CD4-positive, alpha-beta T cell (primary cell): ENCODE measurements at regions not wholly inside any gene's neighbourhood (a gene's known extent, or its start where the extent isn't known, plus 50 kb on each side); places are given as distances from the start of the nearest gene placed in this dataset.

Source experiments
- ATAC-seq: fragments of 200-7000 bp; cut with Tn5 transposase; one replicate; pipeline ENCODE4 v1.10.0; 2022; ENCODE audit warnings: mild to moderate bottlenecking; ENCODE audit not compliant: poor library complexity
- CTCF ChIA-PET: fragments of 350-600 bp; sonication (Branson Sonifier 250); formaldehyde crosslinking; loops from one replicate; lab custom pipeline; 2021; ENCODE audit warnings: antibody characterized with exemption, inconsistent platforms; lab: Charles Lee
- POLR2A ChIA-PET: fragments of 350-600 bp; sonication (Branson Sonifier 250); formaldehyde crosslinking; loops from one replicate; lab custom pipeline; 2021; ENCODE audit warnings: antibody characterized with exemption, inconsistent platforms; lab: Charles Lee
- DNase-seq, 14 experiments: peaks; one replicate each; pipeline ENCODE4 v3.0.0-alpha.2; 2013 to 2020; ENCODE audit warnings: mixed read lengths in 2 of 14
- H3K27ac ChIP-seq, 2 donors: one replicate each; pipeline versions ENCODE4 v1.5.1 to v1.7.0; 2013; ENCODE audit warnings: low read length in 2 of 2, low read depth in 1 of 2, mild to moderate bottlenecking in 1 of 2
- H3K27me3 ChIP-seq, 2 experiments: 1 replicate in 1 of 2; 2 replicates in 1 of 2; pipeline versions ENCODE4 v1.6.1 to v1.7.0; 2013; ENCODE audit warnings: low read length in 2 of 2, control low read depth in 1 of 2, mild to moderate bottlenecking in 1 of 2, moderate library complexity in 1 of 2; ENCODE audit not compliant: insufficient read depth in 2 of 2, control insufficient read depth in 1 of 2
- H3K36me3 ChIP-seq: one replicate; pipeline ENCODE4 v1.6.1; 2013; ENCODE audit warnings: low read length, control low read depth; ENCODE audit not compliant: insufficient read depth
- H3K4me1 ChIP-seq: one replicate; pipeline ENCODE4 v1.6.1; 2013; ENCODE audit warnings: low read length, control low read depth; ENCODE audit not compliant: insufficient read depth
- H3K4me3 ChIP-seq: one replicate; pipeline ENCODE4 v1.5.1; 2013; ENCODE audit warnings: mild to moderate bottlenecking, low read length, moderate library complexity
- H3K9me3 ChIP-seq, 2 experiments: 1 replicate in 1 of 2; 2 replicates in 1 of 2; pipeline versions ENCODE4 v1.6.1 to v1.7.0; 2013; ENCODE audit warnings: low read length in 2 of 2, mild to moderate bottlenecking in 2 of 2, control low read depth in 1 of 2, moderate library complexity in 1 of 2; ENCODE audit not compliant: control insufficient read depth in 1 of 2, insufficient read depth in 1 of 2
- H3K27ac Mint-ChIP-seq: one replicate; pipeline ENCODE4 v1.8.0; 2020; ENCODE audit warnings: mixed read lengths
- H3K27me3 Mint-ChIP-seq: one replicate; pipeline ENCODE4 v1.8.0; 2021; ENCODE audit warnings: mixed read lengths
- H3K36me3 Mint-ChIP-seq: one replicate; pipeline ENCODE4 v1.8.0; 2021; ENCODE audit warnings: low read depth, mixed read lengths
- H3K4me1 Mint-ChIP-seq: one replicate; pipeline ENCODE4 v1.8.0; 2021; ENCODE audit warnings: low read depth, mixed read lengths
- H3K4me3 Mint-ChIP-seq: one replicate; pipeline ENCODE4 v1.8.0; 2020; ENCODE audit warnings: mild to moderate bottlenecking, mixed read lengths
- H3K9me3 Mint-ChIP-seq: one replicate; pipeline ENCODE4 v1.8.0; 2020; ENCODE audit warnings: mixed read lengths
- CTCF ChIP-seq: fragments of 200-600 bp; IDR thresholded peaks from one replicate; pipeline ENCODE4 v1.8.0; 2022; ENCODE audit warnings: antibody characterized with exemption, mild to moderate bottlenecking
- intact Hi-C, 2 experiments: fragments of 100-400 bp; cut with DNase I in 1 of 2; cut with micrococcal nuclease in 1 of 2; formaldehyde crosslinking; loops; one replicate each; pipeline versions ENCODE4 v1.15.1 to v1.9.0; 2023 to 2025; cut with DNase I, micrococcal nuclease

GRCh38 chr5:77871946-77872345 is 95.8 kb upstream of the TBCA start:
- ChIA-PET POLR2A (no interaction called here), CTCF (no interaction called here)
- no peaks in the 10 kb centered on the region for H3K4me1 ChIP-seq
- no peaks in the 10 kb centered on the region for H3K27me3 Mint-ChIP-seq
- H3K9me3 Mint-ChIP-seq, result no peaks in the 10 kb centered on the region
- no peaks in the 10 kb centered on the region for H3K4me1 Mint-ChIP-seq
- intact Hi-C loops, result no loop called here
- no peaks in the 10 kb centered on the region for H3K9me3 ChIP-seq
- no peak overlapping the region for H3K4me3 Mint-ChIP-seq
- H3K27me3 ChIP-seq, result no peaks in the 10 kb centered on the region
- H3K36me3 ChIP-seq, result no peaks in the 10 kb centered on the region
- no peaks in the 10 kb centered on the region for H3K36me3 Mint-ChIP-seq
- ATAC-seq (no peak), DNase-seq (no peak)
- TF ChIP-seq CTCF, result no peak
- H3K27ac ChIP-seq, result no peak overlapping the region
- no peak overlapping the region for H3K27ac Mint-ChIP-seq
- no peak overlapping the region for H3K4me3 ChIP-seq

DNA sequence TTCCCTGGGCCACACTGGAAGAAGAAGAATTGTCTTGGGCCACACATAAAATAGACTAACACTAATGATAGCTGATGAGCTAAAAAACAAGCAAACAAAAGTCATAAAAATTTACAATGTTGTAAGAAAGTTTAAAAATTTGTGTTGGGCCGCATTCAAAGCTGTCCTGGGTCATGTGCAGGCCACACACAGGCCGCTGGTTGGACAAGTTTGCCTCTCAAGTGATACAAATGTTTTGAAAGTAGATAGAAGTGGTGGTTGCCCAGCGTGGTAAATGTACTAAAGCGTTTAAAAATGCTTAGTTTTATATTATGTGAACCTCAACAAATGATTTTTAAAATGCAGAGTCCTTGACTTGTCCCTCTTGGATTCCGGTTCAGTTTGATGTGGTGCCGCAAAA is 94.9 kb upstream of the TBCA start:
- ATAC-seq (no peak), DNase-seq (no peak)
- TF ChIP-seq CTCF, result no peak
- Mint-ChIP-seq H3K36me3 (no peaks in the 10 kb centered on the region), H3K9me3 (no peaks in the 10 kb centered on the region), H3K27me3 (peaks cover 7% of the 10 kb centered on the region), H3K27ac (no peak overlapping the region), H3K4me3 (no peak overlapping the region), H3K4me1 (no peaks in the 10 kb centered on the region)
- Histone ChIP-seq H3K4me1 (no peaks in the 10 kb centered on the region), H3K27me3 (no peaks in the 10 kb centered on the region), H3K4me3 (no peak overlapping the region), H3K9me3 (no peaks in the 10 kb centered on the region), H3K27ac (no peak overlapping the region), H3K36me3 (no peaks in the 10 kb centered on the region)
- ChIA-PET CTCF (no interaction called here), POLR2A (no interaction called here)
- intact Hi-C loops, result no loop called here

DNA sequence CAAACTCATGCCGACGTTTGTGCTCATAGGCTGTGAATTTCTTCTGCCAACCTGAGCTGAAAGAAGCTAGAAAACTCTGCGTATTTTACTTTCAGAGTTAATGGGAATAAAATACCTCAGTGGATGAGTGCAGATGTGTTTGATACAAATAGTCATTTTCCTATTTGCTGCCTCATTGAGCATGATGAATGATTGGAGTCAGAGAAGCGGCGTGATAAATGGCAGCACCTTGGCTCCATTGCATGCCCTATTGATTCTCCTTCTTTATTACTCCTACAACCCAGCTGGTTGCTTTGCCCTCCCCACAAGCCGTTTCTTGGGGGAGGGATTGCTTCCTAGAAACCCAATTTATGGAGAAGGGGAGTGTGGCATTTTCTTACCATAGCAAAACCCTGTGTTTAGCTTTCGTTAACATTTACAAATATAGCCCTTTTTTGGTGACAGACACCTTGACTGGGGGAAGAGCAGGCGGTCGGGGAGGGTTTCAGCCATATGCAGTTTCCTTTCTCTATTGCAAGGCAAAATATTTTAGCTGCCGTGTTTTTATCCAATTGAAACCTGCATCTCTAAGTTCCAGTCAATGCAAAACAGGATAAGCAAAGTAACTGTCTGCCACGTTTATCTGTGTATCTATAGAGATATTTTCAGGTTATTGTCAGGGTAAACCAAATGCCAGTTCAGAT is 93.1 kb upstream of the TBCA start:
- intact Hi-C loops, result no loop called here
- Histone ChIP-seq H3K27ac (no peak overlapping the region), H3K4me3 (no peak overlapping the region), H3K4me1 (no peaks in the 10 kb centered on the region), H3K9me3 (no peaks in the 10 kb centered on the region), H3K36me3 (no peaks in the 10 kb centered on the region), H3K27me3 (no peaks in the 10 kb centered on the region)
- no peak for DNase-seq
- ChIA-PET CTCF (no interaction called here), POLR2A (no interaction called here)
- H3K9me3 Mint-ChIP-seq, result no peaks in the 10 kb centered on the region
- TF ChIP-seq CTCF, result no peak
- peaks cover 7% of the 10 kb centered on the region for H3K27me3 Mint-ChIP-seq
- no peak overlapping the region for H3K4me3 Mint-ChIP-seq
- no peaks in the 10 kb centered on the region for H3K36me3 Mint-ChIP-seq
- no peak for ATAC-seq
- no peak overlapping the region for H3K27ac Mint-ChIP-seq
- H3K4me1 Mint-ChIP-seq, result no peaks in the 10 kb centered on the region
